Hematopoietic multipotent progenitor cell treated with erythropoietin and hydrocortisone succinate and interleukin-3 and kit ligand, for 17 days (in vitro differentiated cells): ENCODE measurements at regions not wholly inside any gene's neighbourhood (a gene's known extent, or its start where the extent isn't known, plus 50 kb on each side); places are given as distances from the start of the nearest gene placed in this dataset.
"Not testable (repeated sequence)": the region's sequence is repeated elsewhere in the genome, so short reads cannot be mapped to it uniquely, and the experiment has no call there.

Experiments used
- DNase-seq: peaks from one replicate; pipeline ENCODE4 v3.0.0-alpha.2; 2015; ENCODE audit warnings: low spot score

DNA sequence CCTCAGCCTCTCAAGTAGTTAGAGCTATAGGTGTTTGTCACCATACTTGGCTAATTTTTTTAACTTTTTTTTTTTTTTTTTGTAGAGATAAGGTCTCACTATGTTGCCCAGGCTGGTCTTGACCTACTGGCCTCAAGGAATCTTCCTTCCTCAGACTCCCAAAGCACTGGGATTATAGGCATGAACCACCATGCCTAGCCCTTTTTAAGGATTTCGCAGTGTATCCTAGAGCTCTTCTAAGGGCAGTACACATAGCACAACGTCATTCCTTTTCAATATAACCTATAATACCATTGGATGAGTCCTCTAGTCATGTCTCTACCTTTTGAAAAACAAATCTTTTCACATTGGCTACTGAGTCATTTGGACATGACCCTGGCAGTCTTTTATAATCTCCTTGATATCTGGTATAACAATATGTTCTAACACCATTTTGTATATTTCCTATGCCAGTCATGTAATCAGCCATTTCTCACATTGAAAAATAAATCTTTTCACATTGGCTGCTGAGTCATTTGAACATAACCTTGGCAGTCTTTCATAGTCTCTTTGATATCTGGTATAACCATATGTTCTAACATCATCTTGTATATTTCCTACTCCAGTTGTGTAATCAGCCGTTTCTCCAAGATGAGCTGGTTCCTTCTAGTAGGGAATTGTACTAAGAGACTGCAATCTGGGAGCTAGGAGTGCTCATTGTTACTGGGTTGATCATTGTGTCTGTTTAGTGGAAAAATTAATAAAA lies 944.7 kb downstream of the MCTP2 start:
- no peak for DNase-seq

DNA sequence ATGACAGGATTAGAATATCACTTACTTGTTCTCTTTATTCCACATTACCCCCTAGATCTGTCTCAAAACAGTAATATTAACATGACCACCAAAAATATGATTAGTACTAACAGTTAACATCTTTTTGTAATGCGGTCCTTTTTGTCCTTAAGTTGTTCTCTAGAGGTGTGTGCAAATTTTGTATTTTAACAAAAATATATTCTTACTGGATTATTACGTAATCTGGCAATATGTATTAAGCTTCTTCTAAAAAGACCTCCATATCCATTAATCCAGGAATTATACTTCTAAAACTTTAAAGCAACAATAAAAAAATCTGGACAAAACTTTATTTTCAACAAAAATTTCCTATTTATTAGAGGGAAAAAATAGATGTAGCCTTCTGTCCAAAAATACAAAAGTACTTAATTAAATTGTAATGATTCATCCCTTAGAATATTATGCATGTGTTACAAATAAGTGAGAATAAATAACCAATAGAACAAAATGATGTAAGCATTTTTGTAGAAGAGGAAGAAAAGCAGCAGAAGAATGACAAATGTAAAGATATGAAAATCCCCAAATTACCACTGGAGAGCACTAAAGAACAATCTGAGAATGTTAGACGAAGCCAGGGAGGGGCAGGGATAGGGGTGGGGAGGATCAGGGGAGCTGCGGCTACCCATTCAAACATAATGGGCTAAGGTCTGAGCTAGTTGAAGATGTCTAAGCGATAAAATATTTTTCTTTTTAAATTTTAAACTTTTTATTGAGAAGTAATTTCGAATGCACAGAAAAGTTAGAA lies 945.6 kb downstream of the MCTP2 start:
- no peak for DNase-seq

DNA sequence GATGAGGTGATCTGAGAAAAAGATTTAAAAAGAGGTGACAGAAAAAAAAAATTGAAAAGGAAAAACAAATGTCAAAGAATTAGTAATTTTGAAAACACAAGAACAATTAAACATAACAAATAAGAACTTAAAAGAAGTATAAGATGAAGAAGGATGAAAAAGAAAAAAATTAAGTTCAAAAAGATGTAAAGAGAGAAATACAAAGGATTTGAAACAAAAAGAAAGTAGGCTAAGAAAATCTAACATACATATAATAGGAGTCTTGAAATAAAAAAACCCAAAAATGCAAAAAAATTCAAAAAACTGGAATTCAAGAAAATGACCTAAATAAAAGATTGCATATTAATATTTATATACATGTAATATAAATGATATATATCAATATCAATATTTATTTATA lies 949.2 kb downstream of the MCTP2 start:
- no peak for DNase-seq

GRCh38 chr15:95182091-95182490 lies 950.7 kb downstream of the MCTP2 start:
- DNase-seq = no peak

DNA sequence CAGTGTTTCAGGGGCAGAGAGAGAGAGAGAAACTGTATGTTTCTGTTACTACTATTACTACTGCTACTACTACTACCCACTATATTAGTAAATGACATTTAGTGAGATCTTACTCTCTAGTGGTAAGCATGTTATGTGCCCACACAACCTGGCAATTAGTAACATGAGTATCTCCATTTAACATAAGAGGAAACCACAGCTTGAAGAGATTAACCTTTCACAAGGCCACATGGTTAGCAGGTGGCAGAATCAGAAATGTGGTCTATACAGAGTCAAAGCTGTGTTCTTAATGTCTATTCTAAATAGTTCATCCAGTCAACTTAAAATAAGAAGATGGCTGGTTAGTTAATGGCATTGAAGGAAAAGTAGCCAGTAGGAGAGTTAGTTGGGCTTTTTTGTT lies 961.6 kb downstream of the MCTP2 start:
- no peak for DNase-seq

GRCh38 chr15:95194746-95195145 lies 963.4 kb downstream of the MCTP2 start:
- DNase-seq = no peak

DNA sequence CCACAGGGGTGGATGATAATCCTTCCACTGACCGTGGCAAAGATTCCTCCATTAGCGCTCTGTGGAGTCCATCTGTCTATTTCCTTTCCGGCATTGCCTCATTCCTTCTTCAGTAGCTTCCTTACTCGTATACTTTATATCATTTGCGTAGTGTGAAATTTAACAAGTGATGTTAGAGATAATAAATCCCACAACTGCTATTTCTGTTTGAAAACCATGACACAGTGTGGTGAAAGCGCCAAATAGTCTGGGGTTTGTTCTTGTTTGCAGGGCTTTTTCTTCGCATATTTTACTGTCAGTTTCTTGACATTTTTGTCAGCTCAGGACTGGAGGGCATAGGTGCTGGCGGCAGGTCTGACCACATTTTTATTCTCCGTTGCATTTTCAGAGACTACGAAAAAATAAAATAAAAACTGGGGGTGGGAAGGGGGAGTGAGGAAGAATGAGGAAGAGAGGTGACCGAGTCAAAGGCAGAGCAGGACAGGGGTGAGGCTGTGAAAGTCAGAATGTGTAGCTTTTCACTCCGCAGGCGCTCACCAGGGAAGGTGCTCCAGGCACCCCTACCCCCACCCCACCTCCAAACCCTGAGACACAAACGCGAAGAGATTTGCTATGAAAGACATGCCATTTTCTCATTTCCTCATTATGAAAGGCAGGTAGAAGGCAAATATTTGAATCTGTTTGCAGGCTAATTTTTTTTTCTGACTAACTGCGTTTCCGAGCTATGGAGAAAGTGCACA lies 965.0 kb downstream of the MCTP2 start:
- no peak for DNase-seq

DNA sequence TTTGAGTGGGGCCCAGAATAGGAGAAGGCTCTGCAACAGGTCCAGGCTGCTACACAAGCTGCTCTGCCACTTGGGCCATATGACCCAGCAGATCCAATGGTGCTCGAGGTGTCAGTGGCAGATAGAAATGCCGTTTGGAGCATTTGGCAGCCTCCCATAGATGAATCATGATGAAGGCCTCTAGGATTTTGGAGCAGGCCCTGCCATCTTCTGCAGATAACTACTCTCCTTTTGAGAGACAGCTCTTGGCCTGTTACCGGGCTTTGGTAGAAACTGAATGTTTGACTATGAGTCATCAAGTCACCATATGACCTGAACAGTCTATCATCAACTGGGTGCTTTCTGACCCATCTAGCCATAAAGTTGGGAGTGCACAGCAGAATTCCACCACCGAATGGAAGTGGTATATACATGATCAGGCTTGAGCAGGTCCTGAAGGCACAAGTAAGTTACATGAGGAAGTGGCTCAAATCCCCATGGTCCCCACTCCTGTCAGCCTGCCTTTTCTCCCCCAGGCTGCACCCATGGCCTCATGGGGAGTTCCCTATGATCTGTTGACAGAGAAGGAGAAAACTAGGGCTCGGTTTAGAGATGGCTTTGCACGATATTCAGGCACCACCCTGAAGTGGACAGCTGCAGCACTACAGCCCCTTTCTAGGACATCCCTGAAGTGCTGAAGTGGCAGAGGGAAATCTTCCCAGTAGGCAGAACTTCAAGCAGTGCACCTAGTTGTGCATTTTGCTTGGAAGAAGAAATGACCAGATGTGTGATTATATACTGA lies 971.4 kb downstream of the MCTP2 start:
- DNase-seq = no peak

DNA sequence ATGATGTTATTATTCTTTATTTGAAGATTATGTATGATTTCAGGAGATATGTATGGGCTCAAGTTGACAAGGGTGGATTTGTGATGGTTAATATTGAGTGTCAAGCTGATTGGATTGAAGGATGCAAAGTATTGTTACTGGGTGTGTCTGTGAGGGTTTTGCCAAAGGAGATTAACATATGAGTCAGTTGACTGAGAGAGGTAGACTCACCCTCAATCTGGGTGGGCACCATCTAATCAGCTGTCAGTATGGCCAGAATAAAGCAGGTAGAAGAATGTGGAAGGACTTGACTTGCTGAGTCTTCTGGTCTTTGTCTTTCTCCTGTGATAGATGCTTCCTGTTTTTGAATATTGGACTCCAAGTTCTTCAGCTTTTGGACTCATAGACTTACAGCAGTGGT lies 973.7 kb downstream of the MCTP2 start:
- no peak for DNase-seq

GRCh38 chr15:95205830-95206229 lies 974.5 kb downstream of the MCTP2 start:
- not testable (repeated sequence) for DNase-seq

DNA sequence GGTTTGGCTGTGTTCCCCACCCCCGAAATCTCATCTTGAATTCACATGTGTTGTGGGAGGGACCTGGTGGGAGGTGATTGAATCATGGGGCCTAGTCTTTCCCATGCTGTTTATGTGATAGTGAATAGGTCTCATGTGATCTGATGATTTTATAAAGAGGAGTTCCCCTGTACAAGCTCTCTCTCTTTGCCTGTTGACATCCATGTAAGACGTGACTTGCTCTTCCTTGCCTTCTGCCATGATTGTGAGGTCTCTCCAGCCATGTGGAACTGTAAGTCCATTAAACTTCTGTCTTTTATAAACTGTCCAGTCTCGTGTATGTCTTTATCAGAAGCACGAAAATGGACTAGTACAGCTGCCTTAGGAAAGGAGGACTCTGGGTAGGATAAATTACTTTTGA lies 976.7 kb downstream of the MCTP2 start:
- no peak for DNase-seq

DNA sequence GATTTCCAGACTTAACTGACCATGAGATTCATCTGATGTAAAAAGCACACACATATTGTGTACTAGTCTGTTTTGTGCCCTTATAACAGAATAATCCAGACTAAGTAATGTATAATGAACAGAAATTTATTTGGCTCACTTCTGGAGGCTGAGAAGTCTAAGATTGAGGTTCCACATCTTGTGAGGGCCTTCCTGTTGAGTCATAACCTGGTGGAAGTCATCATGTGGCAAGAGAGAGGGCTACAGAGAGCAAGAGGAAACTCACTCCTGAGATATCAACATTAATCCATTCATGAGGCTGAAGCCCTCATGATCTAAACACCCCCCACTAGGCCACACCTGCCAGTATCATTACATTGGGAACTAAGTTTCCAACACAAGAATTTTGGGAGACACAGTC lies 977.6 kb downstream of the MCTP2 start:
- no peak for DNase-seq

DNA sequence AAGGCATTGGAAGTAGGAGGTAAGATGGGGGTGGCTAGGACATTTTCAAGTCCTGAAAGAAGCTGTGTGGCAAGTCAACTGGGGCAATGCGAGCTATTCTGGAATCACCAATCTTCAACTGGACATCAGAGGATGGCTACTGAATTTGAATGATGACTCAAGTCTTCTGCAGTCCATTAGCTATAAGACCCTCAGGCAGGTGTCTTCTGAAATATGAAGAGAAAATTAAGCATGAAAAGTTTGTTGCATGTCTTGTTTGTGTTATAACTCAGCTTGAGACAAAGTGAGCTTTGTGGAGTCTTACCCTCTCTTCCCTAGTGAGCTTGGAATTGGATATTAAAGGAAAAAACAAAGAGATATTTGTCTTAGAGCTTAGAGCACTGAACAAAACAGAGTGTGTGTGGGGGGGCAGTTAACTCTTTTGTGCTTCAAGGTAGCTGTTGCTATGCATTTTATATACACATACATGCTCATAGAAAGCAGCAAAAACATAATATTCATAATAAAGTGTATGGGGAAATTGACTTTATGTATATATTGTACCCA lies 979.1 kb downstream of the MCTP2 start:
- no peak for DNase-seq

- no peak for DNase-seq
Measured at GRCh38 chr15:95215017-95215416, 983.7 kb downstream of the MCTP2 start.

DNA sequence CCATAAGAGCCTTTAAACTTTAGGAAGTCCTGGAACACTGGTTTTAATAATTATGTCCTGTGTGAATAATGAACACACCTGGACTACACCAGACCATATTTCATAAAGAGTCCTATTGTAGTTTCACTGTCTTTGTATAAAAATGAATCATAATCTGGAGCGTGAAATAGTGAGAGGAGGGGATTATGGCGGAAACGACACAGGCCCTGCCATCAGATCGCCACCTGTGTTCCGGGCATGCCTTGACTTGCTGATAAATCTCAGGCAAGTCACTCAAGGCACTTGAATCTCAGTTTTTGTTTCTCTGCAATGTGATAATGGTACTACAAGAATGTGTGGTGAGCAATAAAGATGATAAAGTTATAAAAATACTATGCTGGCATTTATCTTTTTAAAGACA lies 995.5 kb downstream of the MCTP2 start:
- no peak for DNase-seq

GRCh38 chr15:95227235-95227634 lies 995.9 kb downstream of the MCTP2 start:
- no peak for DNase-seq

- no peak for DNase-seq
Measured at GRCh38 chr15:95228856-95229555, 997.6 kb downstream of the MCTP2 start.

DNA sequence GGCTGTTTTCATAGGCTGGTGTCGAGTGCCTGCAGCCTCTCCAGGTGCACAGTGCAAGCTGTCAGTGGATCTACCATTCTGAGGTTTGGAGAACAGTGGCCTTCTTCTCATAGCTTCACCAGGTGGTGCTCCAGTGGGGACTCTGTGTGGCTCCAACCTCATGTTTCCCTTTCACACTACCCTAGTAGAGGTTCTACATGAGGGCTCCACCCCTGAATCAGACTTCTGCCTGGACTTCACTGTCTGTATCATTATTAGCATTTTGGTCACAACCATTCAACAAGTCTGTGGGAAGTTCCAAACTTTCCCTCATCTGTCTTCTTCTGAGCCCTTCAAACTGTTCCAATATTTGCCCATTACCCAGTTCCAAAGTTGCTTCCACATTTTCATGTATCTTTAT lies 1003.7 kb downstream of the MCTP2 start:
- DNase-seq = no peak

DNA sequence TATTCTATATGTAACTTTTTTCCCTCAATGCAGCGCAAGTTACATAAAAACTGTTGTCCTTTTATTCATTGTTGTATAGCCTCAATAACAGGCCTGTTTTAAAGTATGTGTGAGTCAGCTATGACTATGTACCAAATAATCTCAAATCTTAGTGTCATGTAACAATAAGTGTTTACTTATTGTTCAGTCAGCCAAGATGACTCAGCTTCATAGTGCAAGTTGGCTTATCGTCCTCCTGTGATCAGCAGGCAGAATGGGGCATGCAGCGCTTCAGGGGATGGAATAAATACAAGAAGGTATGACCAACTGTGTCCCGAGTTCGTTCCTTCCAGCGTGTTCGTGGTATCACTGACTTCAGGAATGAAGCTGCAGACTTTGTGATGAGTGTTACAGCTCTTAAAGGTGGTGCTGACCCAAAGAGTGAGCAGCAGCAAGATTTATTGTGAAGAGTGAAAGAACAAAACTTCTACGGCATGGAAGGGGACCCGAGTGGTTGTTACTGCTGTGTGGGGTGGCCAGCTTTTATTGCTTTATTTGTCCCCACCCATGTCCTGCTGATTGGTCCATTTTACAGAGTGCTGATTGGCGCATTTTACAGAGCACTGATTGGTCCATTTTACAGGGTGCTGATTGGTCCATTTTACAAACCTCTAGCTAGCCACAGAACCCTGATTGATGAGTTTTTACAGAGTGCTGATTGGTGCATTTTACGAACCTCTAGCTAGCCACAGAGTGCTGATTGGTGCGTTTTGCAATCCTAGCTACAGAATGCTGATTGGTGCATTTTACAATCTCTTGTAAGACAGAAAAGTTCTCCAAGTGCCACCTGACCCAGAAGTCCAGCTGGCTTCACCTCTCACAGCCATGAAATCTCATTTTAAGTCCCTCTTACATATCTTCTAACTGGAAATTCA lies 1016.0 kb downstream of the MCTP2 start:
- DNase-seq = no peak

- no peak for DNase-seq
Measured at GRCh38 chr15:95249524-95249923, 1018.2 kb downstream of the MCTP2 start.
